GM12878 (cell line): ENCODE measurements at regions not wholly inside any gene's neighbourhood (a gene's known extent, or its start where the extent isn't known, plus 50 kb on each side); places are given as distances from the start of the nearest gene placed in this dataset.

Source experiments
- ATAC-seq: fragments of 200-7000 bp; cut with Tn5 transposase; 3 replicates; pipeline ENCODE4 v1.9.1; 2020; ENCODE audit warnings: mild to moderate bottlenecking, moderate library complexity
- BruUV-seq: library from RNA; stranded (reverse); fragments of 400-500 nt; replicated peaks from 2 replicates; lab custom pipeline; 2021; lab: Mats Ljungman, UMichigan
- CTCF ChIA-PET: fragments of 300-600 bp; sonication (Branson Sonifier 250); formaldehyde crosslinking; extraction: SDS; loops from one replicate; lab custom pipeline; 2021; ENCODE audit warnings: inconsistent platforms; lab: Yijun Ruan, JAX
- POLR2A ChIA-PET: fragments of 350-600 bp; formaldehyde crosslinking; extraction: SDS; loops from one replicate; lab custom pipeline; 2021; ENCODE audit warnings: inconsistent platforms; lab: Charles Lee
- RAD21 ChIA-PET: fragments of 300-600 bp; sonication (Branson Sonifier 250); formaldehyde crosslinking; loops from one replicate; lab custom pipeline; 2023; ENCODE audit warnings: antibody characterized with exemption; ENCODE audit not compliant: unreplicated experiment; lab: Charles Lee
- SMC1A ChIA-PET: fragments of 300-600 bp; sonication (Branson Sonifier 250); formaldehyde crosslinking; loops from one replicate; lab custom pipeline; 2023; ENCODE audit not compliant: unreplicated experiment, uncharacterized antibody; lab: Charles Lee
- DNase-seq: peaks from one replicate; pipeline ENCODE4 v3.0.0-alpha.2; 2011; ENCODE audit warnings: low read depth, low spot score
- FAIRE-seq: peaks from 3 replicates; lab custom pipeline; 2011; peaks lifted over from hg19 to GRCh38; lab: Jason Lieb, UNC
- H2AFZ ChIP-seq: 2 replicates; pipeline ENCODE4 v1.6.0; 2011; ENCODE audit warnings: low read depth, low read length, control low read depth; ENCODE audit not compliant: control insufficient read depth
- H3K27ac ChIP-seq: 2 replicates; pipeline ENCODE4 v1.5.1; 2011; ENCODE audit warnings: control low read depth; ENCODE audit not compliant: control insufficient read depth, insufficient read depth
- H3K27me3 ChIP-seq, 2 experiments: replicated peaks in 1 of 2; 2 replicates each; pipeline versions ENCODE4 v1.6.0 to v1.6.1; 2011; ENCODE audit warnings: low read length in 1 of 2; ENCODE audit not compliant: control insufficient read depth in 2 of 2, insufficient read depth in 2 of 2
- H3K36me3 ChIP-seq, 2 experiments: 2 replicates each; pipeline ENCODE4 v1.5.1; 2011; ENCODE audit warnings: low read length in 1 of 2; ENCODE audit not compliant: control insufficient read depth in 2 of 2, insufficient read depth in 2 of 2
- H3K4me1 ChIP-seq: 2 replicates; pipeline ENCODE4 v1.6.1; 2011; ENCODE audit warnings: mild to moderate bottlenecking, low read length, moderate library complexity, mixed read lengths; ENCODE audit not compliant: control insufficient read depth, insufficient read depth
- H3K4me2 ChIP-seq: 2 replicates; pipeline ENCODE4 v1.6.0; 2011; ENCODE audit warnings: control low read depth; ENCODE audit not compliant: control insufficient read depth, insufficient read depth
- H3K4me3 ChIP-seq: fragments of 200-600 bp; sonication (generic); 2 replicates; pipeline ENCODE4 v1.5.1; 2016
- H3K79me2 ChIP-seq: 2 replicates; pipeline ENCODE4 v1.6.0; 2011; ENCODE audit warnings: low read length; ENCODE audit not compliant: control insufficient read depth, insufficient read depth
- H3K9ac ChIP-seq: 2 replicates; pipeline ENCODE4 v1.8.0; 2011; ENCODE audit warnings: low read length, control low read depth, mixed read lengths; ENCODE audit not compliant: control insufficient read depth, insufficient read depth
- H3K9me3 ChIP-seq: replicated peaks from 3 replicates; pipeline ENCODE4 v1.5.1; 2011; ENCODE audit warnings: mild to moderate bottlenecking, low read length; ENCODE audit not compliant: control insufficient read depth, insufficient read depth
- H4K20me1 ChIP-seq: 2 replicates; pipeline ENCODE4 v1.6.0; 2011; ENCODE audit not compliant: control insufficient read depth, insufficient read depth
- CHD4 ChIP-seq: fragments of 200-600 bp; sonication (generic); IDR thresholded peaks from 2 replicates; pipeline ENCODE4 v1.6.1; 2016; ENCODE audit warnings: mild to moderate bottlenecking
- CREM ChIP-seq: IDR thresholded peaks from 2 replicates; pipeline ENCODE4 v1.6.1; 2014; ENCODE audit warnings: antibody characterized with exemption, low read depth
- E2F4 ChIP-seq: IDR thresholded peaks from 2 replicates; pipeline ENCODE4 v1.6.1; 2012; ENCODE audit warnings: low read depth, low read length, improper control_type of control experiment
- FOXK2 ChIP-seq: fragments of 450-650 bp; IDR thresholded peaks from 2 replicates; pipeline ENCODE4 v1.6.1; 2017; ENCODE audit warnings: mild to moderate bottlenecking, moderate library complexity
- GABPA ChIP-seq: IDR thresholded peaks from 2 replicates; pipeline ENCODE4 v1.6.1; 2014; ENCODE audit warnings: antibody characterized with exemption, low read depth, mild to moderate bottlenecking, inconsistent platforms
- MYB ChIP-seq: fragments of 150-350 bp; IDR thresholded peaks from 2 replicates; pipeline ENCODE4 v1.6.1; 2014; ENCODE audit warnings: mild to moderate bottlenecking, low read depth, low read length, borderline replicate concordance
- MYC ChIP-seq: IDR thresholded peaks from 2 replicates; pipeline ENCODE4 v1.6.1; 2011; ENCODE audit warnings: mild to moderate bottlenecking, low read length, moderate library complexity, inconsistent platforms; ENCODE audit not compliant: insufficient read depth, insufficient replicate concordance, insufficient read length, severe bottlenecking
- NFIC ChIP-seq: IDR thresholded peaks from 2 replicates; pipeline ENCODE4 v1.6.1; 2012; ENCODE audit warnings: low read depth, mild to moderate bottlenecking, inconsistent platforms, low read length, moderate library complexity
- PML ChIP-seq: IDR thresholded peaks from 2 replicates; pipeline ENCODE4 v1.6.1; 2012; ENCODE audit warnings: low read length, inconsistent platforms
- POLR2AphosphoS2 ChIP-seq: IDR thresholded peaks from 2 replicates; pipeline ENCODE4 v1.6.1; 2011; ENCODE audit warnings: low read depth, mild to moderate bottlenecking, low read length, improper control_type of control experiment, moderate library complexity
- RCOR1 ChIP-seq: conservative IDR thresholded peaks from 2 replicates; pipeline ENCODE4 v1.6.1; 2012; ENCODE audit warnings: low read depth, low read length, improper control_type of control experiment
- SIX5 ChIP-seq: IDR thresholded peaks from 2 replicates; pipeline ENCODE4 v1.6.1; 2011; ENCODE audit warnings: mild to moderate bottlenecking, low read depth, low read length, moderate library complexity; ENCODE audit not compliant: severe bottlenecking
- SREBF1 ChIP-seq: IDR thresholded peaks from 2 replicates; pipeline ENCODE4 v1.6.1; 2012; ENCODE audit warnings: mild to moderate bottlenecking, low read length
- TARDBP ChIP-seq: IDR thresholded peaks from 2 replicates; pipeline ENCODE4 v1.6.1; 2016; ENCODE audit warnings: borderline replicate concordance
- WGBS: methylation state at CpG from one replicate; pipeline ENCODE4 v1.1.6; 2016; ENCODE audit warnings: low lambda C conversion rate; ENCODE audit not compliant: insufficient replicate concordance, insufficient coverage; ENCODE audit errors: missing lambda C conversion rate; 5-methylcytosine and 5-hydroxymethylcytosine counted together
- in situ Hi-C: fragments of 300-500 bp; cut with MboI; formaldehyde crosslinking; loops from 9 replicates; pipeline ENCODE4 v1.14.3; 2018; ENCODE audit warnings: mixed read lengths
- intact Hi-C: fragments of 100-400 bp; cut with micrococcal nuclease; formaldehyde crosslinking; loops from one replicate; pipeline ENCODE4 v1.14.2; 2022; ENCODE audit not compliant: unreplicated experiment
- TF ChIP-seq, protein P1 (sequence below), 3 experiments: IDR thresholded peaks in 2 of 3; conservative IDR thresholded peaks in 1 of 3; 2 replicates each; pipeline ENCODE4 v1.5.1; 2011; ENCODE audit warnings: low read depth in 3 of 3, low read length in 3 of 3, mild to moderate bottlenecking in 3 of 3, control low read depth in 2 of 3, moderate library complexity in 2 of 3, inconsistent platforms in 1 of 3, mixed read lengths in 1 of 3; ENCODE audit not compliant: control insufficient read depth in 2 of 3, insufficient read depth in 1 of 3; ENCODE audit errors: extremely low read depth in 1 of 3
- TF ChIP-seq, protein P2 (sequence below): fragments of 450-650 bp; IDR thresholded peaks from 2 replicates; pipeline ENCODE4 v1.6.1; 2017; ENCODE audit warnings: low read depth, mild to moderate bottlenecking, moderate library complexity

DNA sequence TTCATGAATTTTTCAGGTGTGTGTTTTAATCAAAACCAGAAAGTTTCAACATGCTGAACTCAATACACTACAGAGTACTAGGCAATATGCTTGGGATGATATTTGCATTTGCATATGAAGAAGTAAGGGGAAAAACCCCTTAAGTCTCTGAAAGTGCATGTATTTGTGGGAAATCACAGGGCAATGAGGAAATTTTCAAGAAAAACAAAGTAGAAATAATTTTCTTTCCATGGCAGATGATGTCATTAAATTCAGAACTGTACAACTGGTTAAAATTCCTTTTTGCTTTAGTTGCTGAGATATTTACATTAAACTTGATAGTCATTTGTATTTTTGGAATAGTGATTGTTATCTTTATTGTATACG, 294.0 kb upstream of the TBC1D5 start:
- no peak for ATAC-seq
- no peak for FAIRE-seq
- no TSS peak for BruUV-seq
- no peak overlapping the region for H3K9ac ChIP-seq
- no peak for DNase-seq
- in situ Hi-C loops (no loop called here), intact Hi-C loops (no loop called here)
- no peaks in the 10 kb centered on the region for H3K4me1 ChIP-seq
- no peak overlapping the region for H3K4me3 ChIP-seq
- H3K9me3 ChIP-seq = no peaks in the 10 kb centered on the region
- no peaks in the 10 kb centered on the region for H3K27me3 ChIP-seq
- H3K36me3 ChIP-seq = no peaks in the 10 kb centered on the region
- ChIA-PET CTCF (interaction anchor here (1.2 kb wide), 1 partner anchor 12 kb away, joined by 3 read pairs; no protein-coding TSS in a partner anchor), POLR2A (no interaction called here), RAD21 (no interaction called here), SMC1A (interaction anchor here (0.6 to 2.0 kb wide), 4 partner anchors 9 to 152 kb away, joined by 3 to 5 read pairs (median 4); no protein-coding TSS in a partner anchor)
- H2AFZ ChIP-seq = no peak overlapping the region
- no peak overlapping the region for H3K27ac ChIP-seq
- 0% methylated on average over 1 of the region's 1 CpG for WGBS
- H3K79me2 ChIP-seq = no peaks in the 10 kb centered on the region
- no peaks in the 10 kb centered on the region for H4K20me1 ChIP-seq
- H3K4me2 ChIP-seq = no peak overlapping the region
- TF ChIP-seq PML = no peak
- no peak for TF ChIP-seq SIX5
- no peak for TF ChIP-seq FOXK2
- no peak for TF ChIP-seq SREBF1
- no peak for TF ChIP-seq POLR2AphosphoS2
- TF ChIP-seq RCOR1 = no peak
- no peak for TF ChIP-seq MYB
- no peak for TF ChIP-seq CREM
- TF ChIP-seq GABPA = no peak
- no peak for TF ChIP-seq TARDBP
- TF ChIP-seq CHD4 = no peak
- no peak for TF ChIP-seq NFIC
- TF ChIP-seq E2F4 = no peak
- TF ChIP-seq, protein P1, sequence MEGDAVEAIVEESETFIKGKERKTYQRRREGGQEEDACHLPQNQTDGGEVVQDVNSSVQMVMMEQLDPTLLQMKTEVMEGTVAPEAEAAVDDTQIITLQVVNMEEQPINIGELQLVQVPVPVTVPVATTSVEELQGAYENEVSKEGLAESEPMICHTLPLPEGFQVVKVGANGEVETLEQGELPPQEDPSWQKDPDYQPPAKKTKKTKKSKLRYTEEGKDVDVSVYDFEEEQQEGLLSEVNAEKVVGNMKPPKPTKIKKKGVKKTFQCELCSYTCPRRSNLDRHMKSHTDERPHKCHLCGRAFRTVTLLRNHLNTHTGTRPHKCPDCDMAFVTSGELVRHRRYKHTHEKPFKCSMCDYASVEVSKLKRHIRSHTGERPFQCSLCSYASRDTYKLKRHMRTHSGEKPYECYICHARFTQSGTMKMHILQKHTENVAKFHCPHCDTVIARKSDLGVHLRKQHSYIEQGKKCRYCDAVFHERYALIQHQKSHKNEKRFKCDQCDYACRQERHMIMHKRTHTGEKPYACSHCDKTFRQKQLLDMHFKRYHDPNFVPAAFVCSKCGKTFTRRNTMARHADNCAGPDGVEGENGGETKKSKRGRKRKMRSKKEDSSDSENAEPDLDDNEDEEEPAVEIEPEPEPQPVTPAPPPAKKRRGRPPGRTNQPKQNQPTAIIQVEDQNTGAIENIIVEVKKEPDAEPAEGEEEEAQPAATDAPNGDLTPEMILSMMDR (IDR thresholded peaks at IDR 0.05 in 2 of 3, conservative IDR thresholded peaks at IDR 0.05 in 1 of 3; ENCODE audit: control insufficient read depth in 2 of 3, extremely low read depth in 1 of 3, insufficient read depth in 1 of 3, low read depth in 3 of 3, low read length in 3 of 3) = no peak
- no peak for TF ChIP-seq MYC
- TF ChIP-seq, protein P2, sequence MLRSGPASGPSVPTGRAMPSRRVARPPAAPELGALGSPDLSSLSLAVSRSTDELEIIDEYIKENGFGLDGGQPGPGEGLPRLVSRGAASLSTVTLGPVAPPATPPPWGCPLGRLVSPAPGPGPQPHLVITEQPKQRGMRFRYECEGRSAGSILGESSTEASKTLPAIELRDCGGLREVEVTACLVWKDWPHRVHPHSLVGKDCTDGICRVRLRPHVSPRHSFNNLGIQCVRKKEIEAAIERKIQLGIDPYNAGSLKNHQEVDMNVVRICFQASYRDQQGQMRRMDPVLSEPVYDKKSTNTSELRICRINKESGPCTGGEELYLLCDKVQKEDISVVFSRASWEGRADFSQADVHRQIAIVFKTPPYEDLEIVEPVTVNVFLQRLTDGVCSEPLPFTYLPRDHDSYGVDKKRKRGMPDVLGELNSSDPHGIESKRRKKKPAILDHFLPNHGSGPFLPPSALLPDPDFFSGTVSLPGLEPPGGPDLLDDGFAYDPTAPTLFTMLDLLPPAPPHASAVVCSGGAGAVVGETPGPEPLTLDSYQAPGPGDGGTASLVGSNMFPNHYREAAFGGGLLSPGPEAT = no peak
